Sigmoid colon (tissue), 6 donors: ENCODE measurements at regions not wholly inside any gene's neighbourhood (a gene's known extent, or its start where the extent isn't known, plus 50 kb on each side); places are given as distances from the start of the nearest gene placed in this dataset.

Experiments used
- DNase-seq: peaks from one replicate; pipeline ENCODE4 v3.0.0-alpha.2; 2019
- H3K27ac ChIP-seq, 4 donors: fragments of 200-600 bp; sonication (generic); one replicate each; pipeline ENCODE4 v1.5.1; 2016 to 2019; ENCODE audit warnings: mild to moderate bottlenecking in 1 of 4
- H3K27me3 ChIP-seq, 3 donors: fragments of 200-600 bp; sonication (generic); one replicate each; pipeline ENCODE4 v1.5.1; 2019; ENCODE audit warnings: mild to moderate bottlenecking in 1 of 3
- H3K36me3 ChIP-seq, 4 donors: fragments of 200-600 bp; sonication (generic); one replicate each; pipeline ENCODE4 v1.5.1; 2016 to 2019
- H3K4me1 ChIP-seq, 4 donors: fragments of 200-600 bp; sonication (generic); one replicate each; pipeline ENCODE4 v1.5.1; 2017 to 2019
- H3K4me3 ChIP-seq, 4 donors: fragments of 200-600 bp; sonication (generic); one replicate each; pipeline ENCODE4 v1.5.1; 2017 to 2019; ENCODE audit warnings: mild to moderate bottlenecking in 2 of 4, moderate library complexity in 1 of 4
- H3K9me3 ChIP-seq, 4 donors: fragments of 200-600 bp in 3 of 4; sonication (generic) in 3 of 4; one replicate each; pipeline versions ENCODE4 v1.5.1 to v1.6.1; 2013 to 2019
- EP300 ChIP-seq, 4 donors: sonication (generic); formaldehyde crosslinking; IDR thresholded peaks; one replicate each; pipeline ENCODE4 v1.6.1; 2017; ENCODE audit warnings: antibody characterized with exemption in 4 of 4
- POLR2A ChIP-seq, 2 donors: fragments of 450-650 bp; IDR thresholded peaks; one replicate each; pipeline ENCODE4 v1.6.1; 2016; ENCODE audit warnings: antibody characterized with exemption in 2 of 2, mild to moderate bottlenecking in 2 of 2, moderate library complexity in 2 of 2
- POLR2AphosphoS5 ChIP-seq, 4 donors: sonication (generic); formaldehyde crosslinking; IDR thresholded peaks; one replicate each; pipeline ENCODE4 v1.6.1; 2017; ENCODE audit warnings: antibody characterized with exemption in 4 of 4
- WGBS, 2 donors: extraction: QIAGEN DNeasy Blood & Tissue Kit; methylation state at CpG; one replicate each; pipeline ENCODE4 v1.1.7; 2013; 5-methylcytosine and 5-hydroxymethylcytosine counted together
- intact Hi-C: fragments of 100-400 bp; cut with DNase I; formaldehyde crosslinking; loops from one replicate; pipeline ENCODE4 v1.15.1; 2023
- TF ChIP-seq, protein P1 (sequence below), 4 experiments: fragments of 450-650 bp in 3 of 4; fragments of 200-600 bp in 1 of 4; IDR thresholded peaks; one replicate each; pipeline ENCODE4 v1.5.1; 2016 to 2019; ENCODE audit warnings: antibody characterized with exemption in 4 of 4, mild to moderate bottlenecking in 3 of 4, moderate library complexity in 2 of 4
- donor health status: healthy with polysubstance abuse.
- donor health status: healthy.

GRCh38 chr11:11750017-11750878 lies 91.5 kb upstream of the USP47 start:
- Histone ChIP-seq H3K36me3 (no peaks in the 10 kb centered on the region), H3K4me3 (no peak overlapping the region), H3K27ac (no peak overlapping the region), H3K27me3 (no peaks in the 10 kb centered on the region), H3K9me3 (no peaks in the 10 kb centered on the region), H3K4me1 (no peaks in the 10 kb centered on the region)
- intact Hi-C loops, result no loop called here
- WGBS, 2 donors, result 97% methylated on average over 2 of the region's 2 CpGs
- DNase-seq, result no peak
- TF ChIP-seq POLR2A (IDR thresholded peaks at IDR 0.05) (no peak), EP300 (IDR thresholded peaks at IDR 0.05) (no peak), POLR2AphosphoS5 (IDR thresholded peaks at IDR 0.05) (no peak)
- TF ChIP-seq, protein P1, sequence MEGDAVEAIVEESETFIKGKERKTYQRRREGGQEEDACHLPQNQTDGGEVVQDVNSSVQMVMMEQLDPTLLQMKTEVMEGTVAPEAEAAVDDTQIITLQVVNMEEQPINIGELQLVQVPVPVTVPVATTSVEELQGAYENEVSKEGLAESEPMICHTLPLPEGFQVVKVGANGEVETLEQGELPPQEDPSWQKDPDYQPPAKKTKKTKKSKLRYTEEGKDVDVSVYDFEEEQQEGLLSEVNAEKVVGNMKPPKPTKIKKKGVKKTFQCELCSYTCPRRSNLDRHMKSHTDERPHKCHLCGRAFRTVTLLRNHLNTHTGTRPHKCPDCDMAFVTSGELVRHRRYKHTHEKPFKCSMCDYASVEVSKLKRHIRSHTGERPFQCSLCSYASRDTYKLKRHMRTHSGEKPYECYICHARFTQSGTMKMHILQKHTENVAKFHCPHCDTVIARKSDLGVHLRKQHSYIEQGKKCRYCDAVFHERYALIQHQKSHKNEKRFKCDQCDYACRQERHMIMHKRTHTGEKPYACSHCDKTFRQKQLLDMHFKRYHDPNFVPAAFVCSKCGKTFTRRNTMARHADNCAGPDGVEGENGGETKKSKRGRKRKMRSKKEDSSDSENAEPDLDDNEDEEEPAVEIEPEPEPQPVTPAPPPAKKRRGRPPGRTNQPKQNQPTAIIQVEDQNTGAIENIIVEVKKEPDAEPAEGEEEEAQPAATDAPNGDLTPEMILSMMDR (IDR thresholded peaks at IDR 0.05), result no peak

GRCh38 chr11:11748706-11749365 lies 92.9 kb upstream of the USP47 start:
- Histone ChIP-seq H3K4me3 (no peak overlapping the region), H3K4me1 (no peaks in the 10 kb centered on the region), H3K27ac (no peak overlapping the region), H3K27me3 (no peaks in the 10 kb centered on the region), H3K36me3 (no peaks in the 10 kb centered on the region), H3K9me3 (no peaks in the 10 kb centered on the region)
- TF ChIP-seq POLR2AphosphoS5 (IDR thresholded peaks at IDR 0.05), result no peak
- no peak for TF ChIP-seq EP300 (IDR thresholded peaks at IDR 0.05)
- TF ChIP-seq POLR2A (IDR thresholded peaks at IDR 0.05), result no peak
- intact Hi-C loops, result no loop called here
- DNase-seq, result no peak
- whole genome bisulfite sequencing, 2 donors, result 71 to 87% methylated on average over 4 of the region's 4 CpGs

DNA sequence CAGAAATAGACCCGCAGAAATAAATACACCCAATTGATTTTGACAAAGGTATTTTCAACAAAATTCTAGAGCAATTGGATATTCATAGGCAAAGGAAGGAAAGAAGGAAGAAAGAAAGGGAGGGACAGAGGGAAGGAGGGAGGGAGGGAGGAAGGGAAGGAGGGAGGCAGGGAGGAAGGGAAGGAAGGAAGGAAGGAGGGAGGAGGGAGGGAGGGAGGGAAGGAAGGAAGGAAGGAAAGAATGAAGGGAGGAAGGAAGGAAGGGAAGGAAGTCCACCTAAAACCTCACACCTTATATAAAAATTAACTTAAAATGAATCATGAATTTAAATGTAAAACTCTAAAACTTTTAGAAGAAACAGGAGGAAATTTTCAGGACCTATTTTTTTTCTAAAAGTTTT lies 94.2 kb upstream of the USP47 start:
- H3K4me3 ChIP-seq, result no peak overlapping the region
- H3K27me3 ChIP-seq, result no peaks in the 10 kb centered on the region
- WGBS, 2 donors, result 91 to 92% methylated on average over 1 of the region's 1 CpG

GRCh38 chr11:11746449-11746848 lies 95.3 kb upstream of the USP47 start:
- 72 to 81% methylated on average over 1 of the region's 1 CpG for WGBS, 2 donors
- Histone ChIP-seq H3K4me1 (no peaks in the 10 kb centered on the region), H3K36me3 (no peaks in the 10 kb centered on the region), H3K27me3 (no peaks in the 10 kb centered on the region), H3K4me3 (no peak overlapping the region), H3K9me3 (no peaks in the 10 kb centered on the region), H3K27ac (no peak overlapping the region)
- no peak for DNase-seq
- intact Hi-C loops, result no loop called here
- no peak for TF ChIP-seq POLR2AphosphoS5 (IDR thresholded peaks at IDR 0.05)
- TF ChIP-seq POLR2A (IDR thresholded peaks at IDR 0.05), result no peak
- TF ChIP-seq, protein P1 (IDR thresholded peaks at IDR 0.05), result no peak
- TF ChIP-seq EP300 (IDR thresholded peaks at IDR 0.05), result no peak

More for the DNA sequence above, 94.2 kb upstream of the USP47 start:
- Histone ChIP-seq H3K27ac (no peak overlapping the region), H3K9me3 (no peaks in the 10 kb centered on the region), H3K4me1 (no peaks in the 10 kb centered on the region), H3K36me3 (no peaks in the 10 kb centered on the region)
- DNase-seq, result no peak
- TF ChIP-seq EP300 (IDR thresholded peaks at IDR 0.05) (no peak), POLR2A (IDR thresholded peaks at IDR 0.05) (no peak), POLR2AphosphoS5 (IDR thresholded peaks at IDR 0.05) (no peak)
- TF ChIP-seq, protein P1 (IDR thresholded peaks at IDR 0.05), result no peak
- intact Hi-C loops, result no loop called here

GRCh38 chr11:11743216-11743615 lies 98.6 kb upstream of the USP47 start:
- DNase-seq, result no peak
- H3K27ac ChIP-seq, result no peak overlapping the region
- H3K4me3 ChIP-seq, result no peak overlapping the region
- no peaks in the 10 kb centered on the region for H3K27me3 ChIP-seq
- no peaks in the 10 kb centered on the region for H3K36me3 ChIP-seq
- no peaks in the 10 kb centered on the region for H3K9me3 ChIP-seq
- TF ChIP-seq POLR2AphosphoS5 (IDR thresholded peaks at IDR 0.05) (no peak), EP300 (IDR thresholded peaks at IDR 0.05) (no peak), POLR2A (IDR thresholded peaks at IDR 0.05) (no peak)
- TF ChIP-seq, protein P1 (IDR thresholded peaks at IDR 0.05), result no peak
- H3K4me1 ChIP-seq, result no peaks in the 10 kb centered on the region
- 95% methylated on average over 3 of the region's 3 CpGs for WGBS, 2 donors
- intact Hi-C loops, result no loop called here
